Fibroblast of lung (primary cell): ENCODE measurements at regions not wholly inside any gene's neighbourhood (a gene's known extent, or its start where the extent isn't known, plus 50 kb on each side); places are given as distances from the start of the nearest gene placed in this dataset.

Experiments used
- DNase-seq, 2 donors: peaks; one replicate each; pipeline versions ENCODE4 v3.0.0 to v3.0.0-alpha.2; 2010; ENCODE audit warnings: low read depth in 2 of 2
- H2AFZ ChIP-seq: 2 replicates; pipeline ENCODE4 v1.5.1; 2012; ENCODE audit warnings: low read length, control low read depth, inconsistent platforms
- H3K27ac ChIP-seq: 2 replicates; pipeline ENCODE4 v1.5.1; 2011; ENCODE audit warnings: low read length, control low read depth; ENCODE audit not compliant: insufficient read depth
- H3K27me3 ChIP-seq: 2 replicates; pipeline ENCODE4 v1.5.1; 2011; ENCODE audit warnings: mild to moderate bottlenecking, low read length; ENCODE audit not compliant: control insufficient read depth, insufficient read depth
- H3K36me3 ChIP-seq: 2 replicates; pipeline ENCODE4 v1.5.1; 2011; ENCODE audit warnings: low read length; ENCODE audit not compliant: control insufficient read depth, insufficient read depth
- H3K4me1 ChIP-seq: 2 replicates; pipeline ENCODE4 v1.5.1; 2011; ENCODE audit warnings: low read length; ENCODE audit not compliant: control insufficient read depth, insufficient read depth; ENCODE audit errors: extremely low read depth
- H3K4me2 ChIP-seq: 2 replicates; pipeline ENCODE4 v1.5.1; 2011; ENCODE audit warnings: low read length, control low read depth; ENCODE audit not compliant: insufficient read depth; ENCODE audit errors: extremely low read depth
- H3K4me3 ChIP-seq, 4 experiments: fragments of 200-600 bp in 1 of 4; sonication (generic) in 1 of 4; replicated peaks in 1 of 4; 2 replicates each; pipeline ENCODE4 v1.5.1; 2011 to 2016; ENCODE audit warnings: low read length in 4 of 4, low read depth in 3 of 4, mild to moderate bottlenecking in 3 of 4, control low read depth in 2 of 4, inconsistent platforms in 1 of 4, mixed read lengths in 1 of 4; ENCODE audit not compliant: insufficient read depth in 1 of 4; ENCODE audit errors: control extremely low read depth in 1 of 4
- H3K79me2 ChIP-seq: 2 replicates; pipeline ENCODE4 v1.5.1; 2012; ENCODE audit warnings: mild to moderate bottlenecking, low read length, inconsistent platforms; ENCODE audit not compliant: control insufficient read depth, insufficient read depth
- H3K9ac ChIP-seq: 2 replicates; pipeline ENCODE4 v1.5.1; 2011; ENCODE audit warnings: mild to moderate bottlenecking, low read length, control low read depth; ENCODE audit not compliant: insufficient read depth
- H3K9me3 ChIP-seq: 2 replicates; pipeline ENCODE4 v1.5.1; 2012; ENCODE audit warnings: low read depth, low read length; ENCODE audit not compliant: control insufficient read depth, insufficient read depth
- H4K20me1 ChIP-seq: 2 replicates; pipeline ENCODE4 v1.5.1; 2011; ENCODE audit warnings: low read length; ENCODE audit not compliant: control insufficient read depth, insufficient read depth; ENCODE audit errors: extremely low read depth
- EZH2 ChIP-seq: IDR thresholded peaks from 2 replicates; pipeline ENCODE4 v1.5.1; 2012; ENCODE audit warnings: low read length, control low read depth, mild to moderate bottlenecking; ENCODE audit errors: missing control alignments
- TF ChIP-seq, protein P1 (sequence below), 2 donors: IDR thresholded peaks in 1 of 2; conservative IDR thresholded peaks in 1 of 2; 1 replicate in 1 of 2; 2 replicates in 1 of 2; pipeline ENCODE4 v1.5.1; 2011 to 2012; ENCODE audit warnings: low read length in 2 of 2, control low read depth in 1 of 2, inconsistent platforms in 1 of 2, low read depth in 1 of 2, mild to moderate bottlenecking in 1 of 2

DNA sequence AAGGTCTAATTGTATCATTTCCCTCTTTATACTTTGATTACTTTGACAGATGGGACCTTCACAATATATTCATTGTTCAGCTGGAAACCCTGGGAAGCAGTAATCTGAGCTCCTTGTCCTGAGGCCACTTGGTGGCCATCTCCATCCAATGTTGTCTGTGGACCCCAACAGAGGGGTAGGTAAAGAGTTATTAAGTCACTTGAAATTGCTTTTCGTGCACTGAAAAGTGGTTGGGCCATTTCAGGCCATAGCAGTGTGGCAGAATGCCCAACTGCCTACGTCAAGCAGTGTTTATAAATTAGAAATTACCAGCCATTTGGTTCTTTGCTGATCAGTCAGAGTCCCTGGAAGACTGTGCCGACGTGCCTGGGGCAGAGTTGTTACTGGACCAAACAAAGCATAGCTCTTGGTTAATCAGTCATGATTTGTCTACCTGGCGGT, 308.3 kb upstream of the USP25 start:
- H3K4me3 ChIP-seq: no peak overlapping the region
- no peaks in the 10 kb centered on the region for H3K4me1 ChIP-seq
- H3K79me2 ChIP-seq: no peaks in the 10 kb centered on the region
- no peaks in the 10 kb centered on the region for H3K9me3 ChIP-seq
- H3K36me3 ChIP-seq: no peaks in the 10 kb centered on the region
- TF ChIP-seq, protein P1, sequence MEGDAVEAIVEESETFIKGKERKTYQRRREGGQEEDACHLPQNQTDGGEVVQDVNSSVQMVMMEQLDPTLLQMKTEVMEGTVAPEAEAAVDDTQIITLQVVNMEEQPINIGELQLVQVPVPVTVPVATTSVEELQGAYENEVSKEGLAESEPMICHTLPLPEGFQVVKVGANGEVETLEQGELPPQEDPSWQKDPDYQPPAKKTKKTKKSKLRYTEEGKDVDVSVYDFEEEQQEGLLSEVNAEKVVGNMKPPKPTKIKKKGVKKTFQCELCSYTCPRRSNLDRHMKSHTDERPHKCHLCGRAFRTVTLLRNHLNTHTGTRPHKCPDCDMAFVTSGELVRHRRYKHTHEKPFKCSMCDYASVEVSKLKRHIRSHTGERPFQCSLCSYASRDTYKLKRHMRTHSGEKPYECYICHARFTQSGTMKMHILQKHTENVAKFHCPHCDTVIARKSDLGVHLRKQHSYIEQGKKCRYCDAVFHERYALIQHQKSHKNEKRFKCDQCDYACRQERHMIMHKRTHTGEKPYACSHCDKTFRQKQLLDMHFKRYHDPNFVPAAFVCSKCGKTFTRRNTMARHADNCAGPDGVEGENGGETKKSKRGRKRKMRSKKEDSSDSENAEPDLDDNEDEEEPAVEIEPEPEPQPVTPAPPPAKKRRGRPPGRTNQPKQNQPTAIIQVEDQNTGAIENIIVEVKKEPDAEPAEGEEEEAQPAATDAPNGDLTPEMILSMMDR (conservative IDR thresholded peaks at IDR 0.05 in 1 of 2, IDR thresholded peaks at IDR 0.05 in 1 of 2; ENCODE audit: low read depth in 1 of 2, low read length in 2 of 2): no peak
- TF ChIP-seq EZH2: no peak
- H3K27ac ChIP-seq: no peak overlapping the region
- H4K20me1 ChIP-seq: no peaks in the 10 kb centered on the region
- DNase-seq: peak in 1 of 2 donors; percentile 61
- H3K27me3 ChIP-seq: no peaks in the 10 kb centered on the region
- no peak overlapping the region for H3K9ac ChIP-seq
- no peak overlapping the region for H2AFZ ChIP-seq
- H3K4me2 ChIP-seq: no peak overlapping the region

DNA sequence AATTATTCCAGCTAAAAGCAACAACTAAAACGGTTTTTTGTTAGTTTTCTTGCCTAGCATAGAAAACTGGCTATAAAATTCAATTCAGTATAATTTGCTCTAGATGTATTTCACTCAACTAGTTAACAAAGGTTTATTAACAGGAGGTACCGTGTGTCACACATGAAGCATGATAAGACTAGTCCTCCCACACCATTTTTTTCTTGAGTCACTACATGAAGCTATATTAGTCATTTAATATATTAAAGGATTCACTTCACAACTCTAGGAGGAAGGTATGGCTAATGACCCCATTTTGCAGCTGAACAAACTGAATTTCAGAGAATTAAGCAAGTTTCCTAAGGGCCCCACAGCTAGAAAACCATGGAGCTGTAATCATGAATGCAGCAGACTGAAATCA, 307.8 kb upstream of the USP25 start:
- Histone ChIP-seq H3K9me3 (no peaks in the 10 kb centered on the region), H3K27me3 (no peaks in the 10 kb centered on the region), H3K4me3 (no peak overlapping the region), H4K20me1 (no peaks in the 10 kb centered on the region), H3K79me2 (no peaks in the 10 kb centered on the region), H3K36me3 (no peaks in the 10 kb centered on the region), H3K4me1 (no peaks in the 10 kb centered on the region), H3K4me2 (no peak overlapping the region), H3K27ac (no peak overlapping the region), H3K9ac (no peak overlapping the region), H2AFZ (no peak overlapping the region)
- TF ChIP-seq, protein P1 (conservative IDR thresholded peaks at IDR 0.05 in 1 of 2, IDR thresholded peaks at IDR 0.05 in 1 of 2; ENCODE audit: low read depth in 1 of 2, low read length in 2 of 2): no peak
- no peak for TF ChIP-seq EZH2
- peak in 1 of 2 donors; percentile 77 for DNase-seq

DNA sequence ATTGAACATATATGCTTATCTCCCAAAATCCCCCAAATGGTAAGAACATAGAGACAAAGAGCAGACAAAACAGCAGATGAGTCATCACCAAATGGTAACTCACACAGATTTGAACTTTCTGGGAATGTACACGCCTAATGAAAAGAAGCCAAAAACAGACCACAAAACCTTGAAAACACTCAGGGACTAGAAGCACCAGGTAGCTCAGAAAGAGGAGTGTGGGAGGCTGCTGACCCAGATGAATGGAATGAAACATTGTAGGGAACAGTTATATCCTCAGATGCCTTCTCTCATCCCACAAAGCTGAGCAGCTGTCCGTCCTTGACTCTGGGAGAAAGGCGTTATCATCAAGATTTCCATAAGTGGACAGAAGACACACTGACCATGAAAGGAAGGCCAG, 307.0 kb upstream of the USP25 start:
- no peaks in the 10 kb centered on the region for H3K27me3 ChIP-seq
- no peak for TF ChIP-seq EZH2
- TF ChIP-seq, protein P1 (conservative IDR thresholded peaks at IDR 0.05 in 1 of 2, IDR thresholded peaks at IDR 0.05 in 1 of 2; ENCODE audit: low read depth in 1 of 2, low read length in 2 of 2): no peak
- H4K20me1 ChIP-seq: no peaks in the 10 kb centered on the region
- DNase-seq: peak; percentile 18 to 98
- H3K79me2 ChIP-seq: no peaks in the 10 kb centered on the region
- no peaks in the 10 kb centered on the region for H3K36me3 ChIP-seq
- no peak overlapping the region for H2AFZ ChIP-seq
- no peaks in the 10 kb centered on the region for H3K9me3 ChIP-seq
- H3K4me3 ChIP-seq: no peak overlapping the region
- no peak overlapping the region for H3K9ac ChIP-seq
- no peak overlapping the region for H3K4me2 ChIP-seq
- H3K27ac ChIP-seq: no peak overlapping the region
- no peaks in the 10 kb centered on the region for H3K4me1 ChIP-seq
